ENCODE measurements at regions not wholly inside any gene's neighbourhood (a gene's known extent, or its start where the extent isn't known, plus 50 kb on each side); places are given as distances from the start of the nearest gene placed in this dataset.
A peak's percentile ranks its signal among the peaks of the same experiment; 100 is the strongest.
"Not testable (repeated sequence)": the region's sequence is repeated elsewhere in the genome, so short reads cannot be mapped to it uniquely, and the experiment has no call there.

DNA sequence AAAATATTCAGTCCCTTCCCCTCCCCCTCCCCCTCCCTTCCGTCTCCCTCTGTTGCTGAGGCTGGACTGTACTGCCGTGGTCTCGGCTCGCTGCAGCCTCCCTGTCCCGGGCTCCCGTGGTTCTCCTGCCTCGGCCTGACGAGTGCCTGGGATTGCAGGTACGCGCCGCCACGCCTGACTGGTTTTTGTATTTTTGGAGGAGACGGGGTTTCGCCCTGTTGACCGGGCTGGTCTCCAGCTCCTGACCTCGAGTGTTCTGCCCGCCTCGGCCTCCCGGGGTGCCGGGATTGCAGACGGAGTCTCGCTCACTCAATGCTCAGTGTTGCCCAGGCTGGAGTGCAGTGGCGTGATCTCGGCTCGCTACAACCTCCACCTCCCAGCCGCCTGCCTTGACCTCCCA, 135.5 kb upstream of the PROKR2 start:
- H3K4me1 ChIP-seq (ENCODE audit: low read length), result not testable (repeated sequence)

DNA sequence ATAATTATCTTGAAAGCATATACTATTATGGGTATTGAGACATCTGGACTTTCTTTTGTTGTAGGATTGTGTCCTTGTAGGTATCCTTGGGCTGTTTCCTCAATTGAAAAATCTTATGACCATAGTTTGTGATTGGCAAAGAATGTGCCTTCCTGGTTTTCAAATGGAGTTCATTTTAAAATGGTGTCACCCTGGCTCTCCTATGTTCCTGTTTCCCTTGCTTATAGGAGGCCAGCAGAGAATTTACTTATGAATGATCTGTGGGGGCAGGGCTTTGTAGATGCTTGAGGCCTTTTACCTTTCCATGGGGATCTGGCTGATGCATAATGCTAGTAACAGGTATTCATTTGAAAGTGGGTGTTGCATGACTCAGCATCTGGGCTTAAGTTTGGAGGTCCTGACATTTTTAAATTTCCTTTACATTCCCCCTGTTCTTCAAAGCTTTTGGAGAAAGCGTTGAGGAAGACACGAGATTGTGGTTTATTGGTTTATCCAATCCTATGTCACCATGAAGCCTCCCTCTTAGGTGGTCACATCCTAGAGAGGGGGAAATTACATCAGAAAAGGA, 135.0 kb upstream of the PROKR2 start:
- H4K20me1 ChIP-seq (ENCODE audit: insufficient read depth, low read length), result no peaks in the 10 kb centered on the region
- H3K4me3 ChIP-seq (ENCODE audit: low read length), result no peak overlapping the region
- H2AFZ ChIP-seq (ENCODE audit: low read depth, low read length), result no peak overlapping the region

More for the DNA sequence above, 135.5 kb upstream of the PROKR2 start:
- not testable (repeated sequence) for H3K4me3 ChIP-seq (ENCODE audit: low read length); H3K79me2 ChIP-seq (ENCODE audit: low read length); H3K4me2 ChIP-seq (ENCODE audit: low read length); H3K9ac ChIP-seq (ENCODE audit: low read length); H3K36me3 ChIP-seq (replicated peaks; ENCODE audit: low read depth, low read length); H2AFZ ChIP-seq (ENCODE audit: low read depth, low read length); H3K27ac ChIP-seq (ENCODE audit: low read length); H3K27me3 ChIP-seq (ENCODE audit: low read depth, low read length); H3K9me3 ChIP-seq (ENCODE audit: insufficient read depth, low read length); H4K20me1 ChIP-seq (ENCODE audit: insufficient read depth, low read length)

GRCh38 chr20:5448449-5449118, 131.8 kb upstream of the PROKR2 start:
- no peaks in the 10 kb centered on the region for H4K20me1 ChIP-seq (ENCODE audit: insufficient read depth, low read length)
- no peak overlapping the region for H3K9ac ChIP-seq (ENCODE audit: low read length)
- peaks cover 36% of the 10 kb centered on the region for H3K27me3 ChIP-seq (ENCODE audit: low read depth, low read length)
- TF ChIP-seq CTCF (IDR thresholded peaks at IDR 0.05; ENCODE audit: low read depth, low read length) (peak; percentile 85), EZH2phosphoT487 (IDR thresholded peaks at IDR 0.05; ENCODE audit: low read depth) (no peak)
- no peak overlapping the region for H3K4me2 ChIP-seq (ENCODE audit: low read length)
- no peaks in the 10 kb centered on the region for H3K4me1 ChIP-seq (ENCODE audit: low read length)
- no peaks in the 10 kb centered on the region for H3K79me2 ChIP-seq (ENCODE audit: low read length)
- no peaks in the 10 kb centered on the region; the same call in 1 of the 2 replicates for H3K9me3 ChIP-seq (ENCODE audit: insufficient read depth, low read length)
- H3K27ac ChIP-seq (ENCODE audit: low read length), result no peak overlapping the region
- no peak overlapping the region for H2AFZ ChIP-seq (ENCODE audit: low read depth, low read length)
- H3K4me3 ChIP-seq (ENCODE audit: low read length), result no peak overlapping the region
- no peaks in the 10 kb centered on the region for H3K36me3 ChIP-seq (replicated peaks; ENCODE audit: low read depth, low read length)

More for the DNA sequence above, 135.0 kb upstream of the PROKR2 start:
- no peak overlapping the region for H3K27ac ChIP-seq (ENCODE audit: low read length)
- H3K79me2 ChIP-seq (ENCODE audit: low read length), result no peaks in the 10 kb centered on the region
- H3K36me3 ChIP-seq (replicated peaks; ENCODE audit: low read depth, low read length), result no peaks in the 10 kb centered on the region
- peaks cover 12% of the 10 kb centered on the region for H3K27me3 ChIP-seq (ENCODE audit: low read depth, low read length)
- no peak for TF ChIP-seq EZH2phosphoT487 (IDR thresholded peaks at IDR 0.05; ENCODE audit: low read depth)
- TF ChIP-seq CTCF (IDR thresholded peaks at IDR 0.05; ENCODE audit: low read depth, low read length), result no peak
- H3K9me3 ChIP-seq (ENCODE audit: insufficient read depth, low read length), result no peaks in the 10 kb centered on the region; the same call in 1 of the 2 replicates
- H3K4me2 ChIP-seq (ENCODE audit: low read length), result no peak overlapping the region
- no peaks in the 10 kb centered on the region for H3K4me1 ChIP-seq (ENCODE audit: low read length)
- H3K9ac ChIP-seq (ENCODE audit: low read length), result no peak overlapping the region

DNA sequence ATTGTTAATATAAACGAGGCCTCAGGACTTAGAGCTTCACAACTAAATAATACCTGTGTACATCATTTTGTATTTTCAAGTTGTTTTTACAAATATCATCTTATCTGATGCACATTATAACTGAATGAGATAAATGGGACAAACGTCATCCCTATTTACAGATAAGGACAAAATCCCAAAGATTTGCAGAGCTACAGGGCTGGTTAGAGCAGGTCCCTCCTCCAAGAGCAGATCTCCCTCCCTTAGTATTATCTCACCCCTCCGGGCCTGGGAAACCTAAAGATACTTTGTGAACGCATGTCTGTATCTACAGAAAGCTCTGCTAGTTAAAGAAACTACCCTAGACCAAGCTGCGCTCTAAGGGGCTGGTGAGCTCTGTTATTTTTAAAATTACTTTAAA, 130.4 kb upstream of the PROKR2 start:
- Histone ChIP-seq H3K27ac (ENCODE audit: low read length) (no peak overlapping the region), H3K9me3 (ENCODE audit: insufficient read depth, low read length) (no peaks in the 10 kb centered on the region; the same call in 1 of the 2 replicates), H3K4me1 (ENCODE audit: low read length) (no peaks in the 10 kb centered on the region), H3K27me3 (ENCODE audit: low read depth, low read length) (peaks cover 50% of the 10 kb centered on the region), H2AFZ (ENCODE audit: low read depth, low read length) (no peak overlapping the region), H3K4me2 (ENCODE audit: low read length) (no peak overlapping the region), H3K4me3 (ENCODE audit: low read length) (no peak overlapping the region), H3K36me3 (replicated peaks; ENCODE audit: low read depth, low read length) (no peaks in the 10 kb centered on the region), H4K20me1 (ENCODE audit: insufficient read depth, low read length) (no peaks in the 10 kb centered on the region), H3K79me2 (ENCODE audit: low read length) (no peaks in the 10 kb centered on the region), H3K9ac (ENCODE audit: low read length) (no peak overlapping the region)
- TF ChIP-seq EZH2phosphoT487 (IDR thresholded peaks at IDR 0.05; ENCODE audit: low read depth), result no peak
- no peak for TF ChIP-seq CTCF (IDR thresholded peaks at IDR 0.05; ENCODE audit: low read depth, low read length)

Measured in OCI-LY3 (cell line).